DOHH2 (cell line): ENCODE measurements at regions not wholly inside any gene's neighbourhood (a gene's known extent, or its start where the extent isn't known, plus 50 kb on each side); places are given as distances from the start of the nearest gene placed in this dataset.

Experiments used
- H3F3A ChIP-seq: fragments of 200-600 bp; sonication (generic), shearing (Covaris generic); 2 replicates; pipeline ENCODE4 v1.6.0; 2016; ENCODE audit warnings: antibody characterized with exemption, mild to moderate bottlenecking; ENCODE audit not compliant: control insufficient read depth, insufficient read depth
- H3K27ac ChIP-seq: fragments of 200-600 bp; sonication (generic); 2 replicates; pipeline ENCODE4 v1.5.1; 2014; ENCODE audit warnings: low read depth, mild to moderate bottlenecking, low read length, moderate library complexity
- H3K27me3 ChIP-seq: fragments of 200-600 bp; sonication (generic); 2 replicates; pipeline ENCODE4 v1.6.1; 2014; ENCODE audit warnings: mild to moderate bottlenecking, low read length, mixed read lengths; ENCODE audit not compliant: control insufficient read depth
- H3K36me3 ChIP-seq: fragments of 200-600 bp; sonication (generic); 2 replicates; pipeline ENCODE4 v1.6.1; 2014; ENCODE audit warnings: mild to moderate bottlenecking, low read length, moderate library complexity, mixed read lengths; ENCODE audit not compliant: control insufficient read depth
- H3K4me1 ChIP-seq: fragments of 200-600 bp; sonication (generic); 2 replicates; pipeline ENCODE4 v1.6.1; 2014; ENCODE audit warnings: mild to moderate bottlenecking, low read length, mixed read lengths; ENCODE audit not compliant: control insufficient read depth
- H3K4me2 ChIP-seq: fragments of 200-600 bp; sonication (generic); 2 replicates; pipeline ENCODE4 v1.6.0; 2014; ENCODE audit warnings: mild to moderate bottlenecking, low read length, moderate library complexity
- H3K4me3 ChIP-seq: fragments of 200-600 bp; sonication (generic); 2 replicates; pipeline ENCODE4 v1.5.1; 2014; ENCODE audit warnings: mild to moderate bottlenecking, low read length, mixed read lengths
- H3K79me2 ChIP-seq: fragments of 200-600 bp; sonication (generic); 2 replicates; pipeline ENCODE4 v1.6.1; 2014; ENCODE audit warnings: mild to moderate bottlenecking, low read length, mixed read lengths; ENCODE audit not compliant: control insufficient read depth
- H3K9me2 ChIP-seq: fragments of 200-600 bp; sonication (generic); replicated peaks from 2 replicates; pipeline ENCODE4 v1.6.1; 2014; ENCODE audit warnings: mild to moderate bottlenecking, low read length, mixed read lengths; ENCODE audit not compliant: control insufficient read depth
- H3K9me3 ChIP-seq: fragments of 200-600 bp; sonication (generic); 2 replicates; pipeline ENCODE4 v1.6.1; 2014; ENCODE audit warnings: antibody characterized with exemption, low read length, mixed read lengths; ENCODE audit not compliant: control insufficient read depth, insufficient read depth
- H4K20me1 ChIP-seq: fragments of 200-600 bp; sonication (generic); 2 replicates; pipeline ENCODE4 v1.6.0; 2014; ENCODE audit warnings: low read depth, mild to moderate bottlenecking, antibody characterized with exemption, low read length, moderate library complexity; ENCODE audit not compliant: control insufficient read depth, insufficient read depth
- EZH2phosphoT487 ChIP-seq: fragments of 200-600 bp; sonication (generic); IDR thresholded peaks from 2 replicates; pipeline ENCODE4 v1.6.1; 2017; ENCODE audit warnings: borderline replicate concordance, mild to moderate bottlenecking, antibody characterized with exemption, low read length, moderate library complexity, mixed read lengths
- TF ChIP-seq, protein P1 (sequence below): fragments of 200-600 bp; sonication (generic); IDR thresholded peaks from one replicate; pipeline ENCODE4 v1.5.1; 2014; ENCODE audit warnings: antibody characterized with exemption, mild to moderate bottlenecking, low read depth, low read length; ENCODE audit not compliant: poor library complexity, severe bottlenecking

DNA sequence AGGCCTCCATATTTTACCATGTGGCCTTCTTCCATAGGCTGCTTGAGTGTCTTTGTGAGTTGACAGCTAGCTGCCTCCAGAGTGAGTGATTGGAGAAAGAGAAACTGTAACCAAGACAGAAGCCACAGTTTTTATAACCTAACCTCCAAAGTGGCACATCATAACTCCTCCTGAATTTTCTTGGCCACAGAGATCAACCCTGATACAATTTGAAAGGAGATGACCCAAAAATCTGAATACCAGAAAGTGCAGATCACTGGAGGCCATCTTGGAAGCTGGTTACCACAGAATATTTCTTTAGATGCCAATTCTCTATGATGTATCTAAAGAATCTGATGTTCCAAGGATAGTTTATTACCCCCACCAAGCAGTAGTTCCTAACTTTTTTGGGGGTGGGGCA is 254.3 kb upstream of the PDE4D start:
- no peaks in the 10 kb centered on the region for H3K79me2 ChIP-seq
- H3K27me3 ChIP-seq: no peaks in the 10 kb centered on the region
- H3K4me2 ChIP-seq: no peak overlapping the region
- H4K20me1 ChIP-seq: no peaks in the 10 kb centered on the region
- no peaks in the 10 kb centered on the region for H3K9me3 ChIP-seq
- H3F3A ChIP-seq: no peaks in the 10 kb centered on the region
- no peak for TF ChIP-seq EZH2phosphoT487
- TF ChIP-seq, protein P1, sequence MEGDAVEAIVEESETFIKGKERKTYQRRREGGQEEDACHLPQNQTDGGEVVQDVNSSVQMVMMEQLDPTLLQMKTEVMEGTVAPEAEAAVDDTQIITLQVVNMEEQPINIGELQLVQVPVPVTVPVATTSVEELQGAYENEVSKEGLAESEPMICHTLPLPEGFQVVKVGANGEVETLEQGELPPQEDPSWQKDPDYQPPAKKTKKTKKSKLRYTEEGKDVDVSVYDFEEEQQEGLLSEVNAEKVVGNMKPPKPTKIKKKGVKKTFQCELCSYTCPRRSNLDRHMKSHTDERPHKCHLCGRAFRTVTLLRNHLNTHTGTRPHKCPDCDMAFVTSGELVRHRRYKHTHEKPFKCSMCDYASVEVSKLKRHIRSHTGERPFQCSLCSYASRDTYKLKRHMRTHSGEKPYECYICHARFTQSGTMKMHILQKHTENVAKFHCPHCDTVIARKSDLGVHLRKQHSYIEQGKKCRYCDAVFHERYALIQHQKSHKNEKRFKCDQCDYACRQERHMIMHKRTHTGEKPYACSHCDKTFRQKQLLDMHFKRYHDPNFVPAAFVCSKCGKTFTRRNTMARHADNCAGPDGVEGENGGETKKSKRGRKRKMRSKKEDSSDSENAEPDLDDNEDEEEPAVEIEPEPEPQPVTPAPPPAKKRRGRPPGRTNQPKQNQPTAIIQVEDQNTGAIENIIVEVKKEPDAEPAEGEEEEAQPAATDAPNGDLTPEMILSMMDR: no peak
- no peaks in the 10 kb centered on the region for H3K9me2 ChIP-seq
- no peak overlapping the region for H3K27ac ChIP-seq
- no peaks in the 10 kb centered on the region for H3K36me3 ChIP-seq
- no peaks in the 10 kb centered on the region for H3K4me1 ChIP-seq
- no peak overlapping the region for H3K4me3 ChIP-seq

DNA sequence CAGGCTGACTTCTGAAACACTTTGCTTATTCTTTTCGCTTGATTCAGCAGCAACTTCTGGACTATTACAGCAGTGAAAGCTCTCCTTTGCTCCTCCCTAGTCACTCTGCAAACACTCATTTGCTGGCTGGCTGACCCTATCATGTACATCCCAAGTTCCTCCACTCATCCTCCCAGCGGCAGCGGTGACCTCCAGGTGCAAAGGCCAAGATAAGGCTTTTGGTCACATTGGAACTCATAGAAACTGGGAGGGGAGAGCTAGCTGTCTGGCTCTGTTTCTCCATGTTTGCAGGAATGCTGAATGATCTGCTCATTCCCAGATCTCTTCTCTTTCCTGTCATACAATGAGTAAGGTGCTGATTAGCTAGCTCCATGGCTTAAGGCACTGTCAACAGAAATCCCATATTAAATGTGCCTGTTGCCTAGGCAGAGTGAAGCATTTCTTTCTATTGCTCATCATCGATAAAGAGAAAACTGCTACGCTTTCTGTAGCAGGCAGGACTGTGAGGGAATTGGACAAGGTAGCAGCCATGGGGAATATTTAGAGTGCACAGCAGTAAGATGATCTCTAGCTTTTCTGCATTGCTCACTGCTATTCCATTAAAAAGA is 250.5 kb upstream of the PDE4D start:
- Histone ChIP-seq H3F3A (no peaks in the 10 kb centered on the region), H3K27ac (no peak overlapping the region), H3K9me3 (no peaks in the 10 kb centered on the region), H3K4me2 (no peak overlapping the region), H3K27me3 (no peaks in the 10 kb centered on the region), H3K79me2 (no peaks in the 10 kb centered on the region), H3K4me1 (no peaks in the 10 kb centered on the region), H4K20me1 (no peaks in the 10 kb centered on the region), H3K4me3 (no peak overlapping the region), H3K9me2 (no peaks in the 10 kb centered on the region), H3K36me3 (no peaks in the 10 kb centered on the region)
- TF ChIP-seq, protein P1: no peak
- TF ChIP-seq EZH2phosphoT487: no peak

DNA sequence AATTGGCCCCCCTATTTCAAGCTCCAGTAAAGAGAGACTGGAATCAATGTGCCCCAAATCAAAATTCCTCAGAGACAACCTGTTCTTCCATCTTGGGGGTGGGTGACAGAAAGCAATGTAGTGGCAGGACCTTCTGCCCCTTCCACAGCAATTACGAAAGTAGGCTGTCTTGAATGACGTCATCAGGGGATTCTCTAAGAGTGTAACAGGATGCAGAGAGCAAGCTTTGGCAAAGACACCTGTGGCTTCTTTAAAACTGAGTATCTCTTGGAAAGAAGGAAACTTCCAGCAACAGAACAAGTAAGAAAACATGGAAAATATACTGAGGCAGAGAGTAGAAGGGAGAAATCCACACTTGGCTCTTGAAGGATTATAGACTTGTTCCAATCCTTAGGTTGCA is 247.6 kb upstream of the PDE4D start:
- Histone ChIP-seq H4K20me1 (no peaks in the 10 kb centered on the region), H3K79me2 (no peaks in the 10 kb centered on the region), H3K27me3 (no peaks in the 10 kb centered on the region)

More for the DNA sequence above, 247.6 kb upstream of the PDE4D start:
- no peak overlapping the region for H3K27ac ChIP-seq
- H3K9me2 ChIP-seq: no peaks in the 10 kb centered on the region
- H3K36me3 ChIP-seq: no peaks in the 10 kb centered on the region
- TF ChIP-seq, protein P1: no peak
- TF ChIP-seq EZH2phosphoT487: no peak
- no peak overlapping the region for H3K4me3 ChIP-seq
- no peaks in the 10 kb centered on the region for H3F3A ChIP-seq
- H3K4me2 ChIP-seq: no peak overlapping the region
- no peaks in the 10 kb centered on the region for H3K9me3 ChIP-seq
- no peaks in the 10 kb centered on the region for H3K4me1 ChIP-seq
